ENCODE measurements at regions not wholly inside any gene's neighbourhood (a gene's known extent, or its start where the extent isn't known, plus 50 kb on each side); places are given as distances from the start of the nearest gene placed in this dataset.

DNA sequence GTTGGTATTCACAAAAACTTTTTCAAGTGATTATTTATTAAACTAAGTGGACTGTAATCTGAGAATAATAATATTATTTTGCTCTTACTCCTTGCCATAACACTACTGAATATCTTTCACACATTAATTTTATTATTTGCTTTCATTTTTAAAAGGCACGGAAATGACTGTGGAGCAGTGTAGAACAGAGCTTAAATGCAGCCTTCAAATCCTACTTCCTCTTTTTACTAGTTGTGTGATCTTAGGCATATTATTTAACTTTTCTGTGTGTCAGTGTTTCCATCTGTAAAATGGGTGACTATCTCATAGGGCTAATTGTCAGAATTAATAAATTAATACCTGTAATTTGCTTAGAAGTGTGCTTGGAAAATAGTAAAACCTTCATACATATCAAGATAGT is 55.5 kb upstream of the SLC8A1 start:
- no peak for DNase-seq (ENCODE audit: low read depth, low spot score)
- Histone ChIP-seq H3K9ac (ENCODE audit: insufficient read length, low read depth) (no peak overlapping the region), H3K36me3 (ENCODE audit: insufficient read depth, insufficient read length, low read length) (no peaks in the 10 kb centered on the region), H3K27me3 (ENCODE audit: insufficient read depth, insufficient read length) (no peaks in the 10 kb centered on the region), H3K4me1 (ENCODE audit: insufficient read depth, insufficient read length) (no peaks in the 10 kb centered on the region), H3K9me3 (ENCODE audit: insufficient read depth, low read length) (no peaks in the 10 kb centered on the region), H3K4me3 (ENCODE audit: insufficient read length, low read depth) (no peak overlapping the region)
- TF ChIP-seq YY1 (IDR thresholded peaks at IDR 0.05; ENCODE audit: insufficient read depth, insufficient read length): no peak
- TF ChIP-seq ZNF274 (IDR thresholded peaks at IDR 0.05; ENCODE audit: low read depth, low read length): no peak
- TF ChIP-seq SUZ12 (IDR thresholded peaks at IDR 0.05; ENCODE audit: extremely low read depth, insufficient read depth, insufficient read length): no peak

GRCh38 chr2:40510304-40510703 is 58.4 kb upstream of the SLC8A1 start:
- no peak for DNase-seq (ENCODE audit: low read depth, low spot score)
- Histone ChIP-seq H3K4me1 (ENCODE audit: insufficient read depth, insufficient read length) (no peaks in the 10 kb centered on the region), H3K9ac (ENCODE audit: insufficient read length, low read depth) (no peak overlapping the region), H3K9me3 (ENCODE audit: insufficient read depth, low read length) (no peaks in the 10 kb centered on the region), H3K27me3 (ENCODE audit: insufficient read depth, insufficient read length) (no peaks in the 10 kb centered on the region), H3K36me3 (ENCODE audit: insufficient read depth, insufficient read length, low read length) (no peaks in the 10 kb centered on the region), H3K4me3 (ENCODE audit: insufficient read length, low read depth) (no peak overlapping the region)
- TF ChIP-seq YY1 (IDR thresholded peaks at IDR 0.05; ENCODE audit: insufficient read depth, insufficient read length) (no peak), SUZ12 (IDR thresholded peaks at IDR 0.05; ENCODE audit: extremely low read depth, insufficient read depth, insufficient read length) (no peak), ZNF274 (IDR thresholded peaks at IDR 0.05; ENCODE audit: low read depth, low read length) (no peak)

GRCh38 chr2:40511661-40512213 is 59.8 kb upstream of the SLC8A1 start:
- DNase-seq (ENCODE audit: low read depth, low spot score): no peak
- no peak overlapping the region for H3K9ac ChIP-seq (ENCODE audit: insufficient read length, low read depth)

GRCh38 chr2:40512256-40512655 is 60.4 kb upstream of the SLC8A1 start:
- no peaks in the 10 kb centered on the region for H3K9me3 ChIP-seq (ENCODE audit: insufficient read depth, low read length)
- H3K4me1 ChIP-seq (ENCODE audit: insufficient read depth, insufficient read length): no peaks in the 10 kb centered on the region
- H3K36me3 ChIP-seq (ENCODE audit: insufficient read depth, insufficient read length, low read length): no peaks in the 10 kb centered on the region
- H3K27me3 ChIP-seq (ENCODE audit: insufficient read depth, insufficient read length): no peaks in the 10 kb centered on the region
- DNase-seq (ENCODE audit: low read depth, low spot score): no peak
- H3K9ac ChIP-seq (ENCODE audit: insufficient read length, low read depth): no peak overlapping the region
- TF ChIP-seq ZNF274 (IDR thresholded peaks at IDR 0.05; ENCODE audit: low read depth, low read length): no peak
- no peak for TF ChIP-seq YY1 (IDR thresholded peaks at IDR 0.05; ENCODE audit: insufficient read depth, insufficient read length)
- no peak for TF ChIP-seq SUZ12 (IDR thresholded peaks at IDR 0.05; ENCODE audit: extremely low read depth, insufficient read depth, insufficient read length)
- H3K4me3 ChIP-seq (ENCODE audit: insufficient read length, low read depth): no peak overlapping the region

More at GRCh38 chr2:40511661-40512213, 59.8 kb upstream of the SLC8A1 start:
- Histone ChIP-seq H3K4me1 (ENCODE audit: insufficient read depth, insufficient read length) (no peaks in the 10 kb centered on the region), H3K4me3 (ENCODE audit: insufficient read length, low read depth) (no peak overlapping the region), H3K9me3 (ENCODE audit: insufficient read depth, low read length) (no peaks in the 10 kb centered on the region), H3K27me3 (ENCODE audit: insufficient read depth, insufficient read length) (no peaks in the 10 kb centered on the region), H3K36me3 (ENCODE audit: insufficient read depth, insufficient read length, low read length) (no peaks in the 10 kb centered on the region)
- TF ChIP-seq YY1 (IDR thresholded peaks at IDR 0.05; ENCODE audit: insufficient read depth, insufficient read length): no peak
- TF ChIP-seq ZNF274 (IDR thresholded peaks at IDR 0.05; ENCODE audit: low read depth, low read length): no peak
- no peak for TF ChIP-seq SUZ12 (IDR thresholded peaks at IDR 0.05; ENCODE audit: extremely low read depth, insufficient read depth, insufficient read length)

DNA sequence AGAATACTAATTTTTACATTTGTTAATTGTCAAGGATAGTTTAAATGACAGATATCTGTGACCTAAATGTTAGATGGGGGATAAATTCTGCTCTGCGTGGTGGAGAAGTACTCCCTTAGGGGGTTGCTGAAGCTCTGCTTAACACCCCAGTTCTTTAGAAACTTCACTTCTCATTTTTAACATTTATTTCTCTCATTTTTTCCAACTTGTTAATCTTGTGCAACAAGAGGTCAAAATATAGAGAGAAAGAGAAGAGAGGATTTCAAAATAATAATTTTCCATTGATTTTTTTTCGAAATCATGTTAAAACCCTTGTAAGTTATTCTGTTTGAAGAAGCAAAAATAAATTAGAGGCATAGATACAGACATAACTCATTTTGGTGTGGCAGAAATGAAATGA is 61.3 kb upstream of the SLC8A1 start:
- Histone ChIP-seq H3K4me1 (ENCODE audit: insufficient read depth, insufficient read length) (no peaks in the 10 kb centered on the region), H3K27me3 (ENCODE audit: insufficient read depth, insufficient read length) (no peaks in the 10 kb centered on the region), H3K4me3 (ENCODE audit: insufficient read length, low read depth) (no peak overlapping the region), H3K9me3 (ENCODE audit: insufficient read depth, low read length) (no peaks in the 10 kb centered on the region), H3K9ac (ENCODE audit: insufficient read length, low read depth) (no peak overlapping the region), H3K36me3 (ENCODE audit: insufficient read depth, insufficient read length, low read length) (no peaks in the 10 kb centered on the region)
- no peak for TF ChIP-seq YY1 (IDR thresholded peaks at IDR 0.05; ENCODE audit: insufficient read depth, insufficient read length)
- TF ChIP-seq SUZ12 (IDR thresholded peaks at IDR 0.05; ENCODE audit: extremely low read depth, insufficient read depth, insufficient read length): no peak
- no peak for TF ChIP-seq ZNF274 (IDR thresholded peaks at IDR 0.05; ENCODE audit: low read depth, low read length)
- no peak for DNase-seq (ENCODE audit: low read depth, low spot score)

DNA sequence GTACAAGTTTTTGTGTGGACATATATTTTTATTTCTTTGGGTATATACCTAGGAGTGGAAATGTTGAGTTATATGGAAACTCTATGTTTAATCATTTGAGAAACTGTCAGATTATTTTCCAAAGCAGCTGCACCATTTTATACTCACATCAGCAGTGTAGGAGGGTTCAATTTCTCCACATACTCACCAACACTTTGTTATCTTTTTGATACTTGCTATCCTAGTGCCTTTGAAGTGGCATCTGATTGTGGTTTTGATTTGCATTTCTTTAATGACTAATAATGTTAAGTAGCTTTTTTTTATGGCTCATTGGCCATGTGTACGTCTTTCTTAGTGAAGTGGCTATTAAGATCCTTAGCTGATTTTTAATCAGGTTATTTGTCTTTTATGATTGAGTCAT is 64.7 kb upstream of the SLC8A1 start:
- H3K9me3 ChIP-seq (ENCODE audit: insufficient read depth, low read length): no peaks in the 10 kb centered on the region
- H3K9ac ChIP-seq (ENCODE audit: insufficient read length, low read depth): no peak overlapping the region
- H3K36me3 ChIP-seq (ENCODE audit: insufficient read depth, insufficient read length, low read length): no peaks in the 10 kb centered on the region
- no peaks in the 10 kb centered on the region for H3K27me3 ChIP-seq (ENCODE audit: insufficient read depth, insufficient read length)
- DNase-seq (ENCODE audit: low read depth, low spot score): no peak
- TF ChIP-seq YY1 (IDR thresholded peaks at IDR 0.05; ENCODE audit: insufficient read depth, insufficient read length) (no peak), SUZ12 (IDR thresholded peaks at IDR 0.05; ENCODE audit: extremely low read depth, insufficient read depth, insufficient read length) (no peak), ZNF274 (IDR thresholded peaks at IDR 0.05; ENCODE audit: low read depth, low read length) (no peak)
- no peak overlapping the region for H3K4me3 ChIP-seq (ENCODE audit: insufficient read length, low read depth)
- H3K4me1 ChIP-seq (ENCODE audit: insufficient read depth, insufficient read length): no peaks in the 10 kb centered on the region

DNA sequence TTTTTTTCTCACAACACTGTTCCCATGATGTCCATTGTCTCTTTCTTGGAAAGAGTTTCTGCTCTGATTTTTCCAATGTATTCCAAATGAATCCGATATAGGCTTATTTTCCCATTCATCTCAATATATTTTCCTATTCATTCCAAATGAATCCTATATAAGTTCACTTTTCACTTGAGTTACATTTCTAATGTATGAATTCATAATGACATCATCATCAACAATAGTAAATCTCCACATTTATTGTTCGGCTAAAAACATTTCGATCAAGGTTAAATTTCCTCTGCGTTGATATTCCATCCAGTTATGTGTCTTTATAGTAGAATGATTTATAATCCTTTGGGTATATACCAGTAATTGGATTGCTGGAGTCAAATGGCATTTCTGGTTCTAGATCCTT is 76.7 kb upstream of the SLC8A1 start:
- DNase-seq (ENCODE audit: low read depth, low spot score): no peak
- Histone ChIP-seq H3K4me1 (ENCODE audit: insufficient read depth, insufficient read length) (no peaks in the 10 kb centered on the region), H3K27me3 (ENCODE audit: insufficient read depth, insufficient read length) (no peaks in the 10 kb centered on the region), H3K4me3 (ENCODE audit: insufficient read length, low read depth) (no peak overlapping the region), H3K9me3 (ENCODE audit: insufficient read depth, low read length) (no peaks in the 10 kb centered on the region), H3K9ac (ENCODE audit: insufficient read length, low read depth) (no peak overlapping the region), H3K36me3 (ENCODE audit: insufficient read depth, insufficient read length, low read length) (no peaks in the 10 kb centered on the region)
- no peak for TF ChIP-seq ZNF274 (IDR thresholded peaks at IDR 0.05; ENCODE audit: low read depth, low read length)

DNA sequence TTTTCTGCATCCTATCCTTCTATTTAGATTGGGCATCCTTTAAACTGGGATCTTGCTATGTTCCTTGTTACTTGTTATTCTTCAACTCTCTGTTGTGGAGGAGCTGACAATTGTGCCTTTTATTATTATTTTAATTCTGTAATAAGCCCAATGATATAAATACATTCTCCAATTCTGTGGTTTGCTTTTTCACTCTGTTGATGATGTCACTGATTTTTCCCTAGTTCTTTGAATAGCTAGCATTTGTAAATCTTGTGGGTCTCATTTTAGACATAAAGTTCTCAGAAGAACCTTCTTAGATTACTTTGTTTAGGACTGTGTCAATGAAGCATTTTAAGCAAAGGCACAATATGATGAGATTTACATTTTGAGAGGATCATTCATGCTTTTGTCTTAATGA is 79.5 kb upstream of the SLC8A1 start:
- no peaks in the 10 kb centered on the region for H3K9me3 ChIP-seq (ENCODE audit: insufficient read depth, low read length)
- H3K4me1 ChIP-seq (ENCODE audit: insufficient read depth, insufficient read length): no peaks in the 10 kb centered on the region
- TF ChIP-seq YY1 (IDR thresholded peaks at IDR 0.05; ENCODE audit: insufficient read depth, insufficient read length) (no peak), ZNF274 (IDR thresholded peaks at IDR 0.05; ENCODE audit: low read depth, low read length) (no peak), SUZ12 (IDR thresholded peaks at IDR 0.05; ENCODE audit: extremely low read depth, insufficient read depth, insufficient read length) (no peak)
- H3K9ac ChIP-seq (ENCODE audit: insufficient read length, low read depth): no peak overlapping the region
- no peaks in the 10 kb centered on the region for H3K27me3 ChIP-seq (ENCODE audit: insufficient read depth, insufficient read length)
- H3K36me3 ChIP-seq (ENCODE audit: insufficient read depth, insufficient read length, low read length): no peaks in the 10 kb centered on the region
- no peak overlapping the region for H3K4me3 ChIP-seq (ENCODE audit: insufficient read length, low read depth)
- DNase-seq (ENCODE audit: low read depth, low spot score): no peak

Data from NT2/D1 (cell line).